ENCODE measurements at regions not wholly inside any gene's neighbourhood (a gene's known extent, or its start where the extent isn't known, plus 50 kb on each side); places are given as distances from the start of the nearest gene placed in this dataset.

GRCh38 chr2:142605421-142605820, 272.0 kb upstream of the KYNU start:
- ChIA-PET CTCF (no interaction called here), POLR2A (no interaction called here)
- H3K4me3 ChIP-seq (ENCODE audit: low read depth in 2 of 2, low read length in 2 of 2) = no peak overlapping the region
- DNase-seq (ENCODE audit: low read depth, low spot score) (no peak), ATAC-seq (no peak)
- no peak overlapping the region for H3K27ac ChIP-seq (ENCODE audit: low read length)
- H3K36me3 ChIP-seq (ENCODE audit: control insufficient read depth, insufficient read depth, low read length) = no peaks in the 10 kb centered on the region
- in situ Hi-C loops (cut with HindIII; ENCODE audit: low pct_unique_long_range_greater_than_20kb, low sequenced_read_pairs) = no loop called here
- no peaks in the 10 kb centered on the region for H3K27me3 ChIP-seq (ENCODE audit: control insufficient read depth, insufficient read depth, low read length)
- intact Hi-C loops (cut with micrococcal nuclease; ENCODE audit: unreplicated experiment) = no loop called here
- no peak for TF ChIP-seq REST (IDR thresholded peaks at IDR 0.05; ENCODE audit: insufficient read depth in 1 of 2, low read depth in 2 of 2, low read length in 1 of 2)
- TF ChIP-seq CTCF (IDR thresholded peaks at IDR 0.05) = no peak
- no peak for TF ChIP-seq SIN3A (IDR thresholded peaks at IDR 0.05; ENCODE audit: borderline replicate concordance, insufficient read depth, low read depth, low read length)
- TF ChIP-seq POLR2AphosphoS5 (IDR thresholded peaks at IDR 0.05; ENCODE audit: low read depth, low read length) = no peak
- TF ChIP-seq TCF7L2 (IDR thresholded peaks at IDR 0.05; ENCODE audit: low read depth, low read length) = no peak
- no peaks in the 10 kb centered on the region for H3K4me1 ChIP-seq (ENCODE audit: control insufficient read depth, insufficient read depth, low read length)
- no TSS peak for BruUV-seq (replicated peaks)
- no peaks in the 10 kb centered on the region for H3K9me3 ChIP-seq (ENCODE audit: control insufficient read depth, insufficient read depth, low read depth, low read length)

- Histone ChIP-seq H3K27ac (ENCODE audit: low read length) (no peak overlapping the region), H3K9me3 (ENCODE audit: control insufficient read depth, insufficient read depth, low read depth, low read length) (no peaks in the 10 kb centered on the region), H3K36me3 (ENCODE audit: control insufficient read depth, insufficient read depth, low read length) (no peaks in the 10 kb centered on the region), H3K4me3 (ENCODE audit: low read depth in 2 of 2, low read length in 2 of 2) (no peak overlapping the region), H3K27me3 (ENCODE audit: control insufficient read depth, insufficient read depth, low read length) (no peaks in the 10 kb centered on the region), H3K4me1 (ENCODE audit: control insufficient read depth, insufficient read depth, low read length) (no peaks in the 10 kb centered on the region)
- ATAC-seq (no peak), DNase-seq (ENCODE audit: low read depth, low spot score) (no peak)
- in situ Hi-C loops (cut with HindIII; ENCODE audit: low pct_unique_long_range_greater_than_20kb, low sequenced_read_pairs) = no loop called here
- ChIA-PET CTCF (no interaction called here), POLR2A (no interaction called here)
- no TSS peak for BruUV-seq (replicated peaks)
- intact Hi-C loops (cut with micrococcal nuclease; ENCODE audit: unreplicated experiment) = no loop called here
- TF ChIP-seq CTCF (IDR thresholded peaks at IDR 0.05) (peak; percentile 24; the same call in 1 of the 2 replicates), TCF7L2 (IDR thresholded peaks at IDR 0.05; ENCODE audit: low read depth, low read length) (no peak)
These were observed 273.7 kb upstream of the KYNU start for GRCh38 chr2:142603759-142604158.
